GM21447 (cell line): ENCODE measurements at regions not wholly inside any gene's neighbourhood (a gene's known extent, or its start where the extent isn't known, plus 50 kb on each side); places are given as distances from the start of the nearest gene placed in this dataset.

ENCODE experiments used
- ATAC-seq: cut with Tn5 transposase; IDR thresholded peaks from one replicate; pipeline ENCODE4 v1.9.1; 2021; ENCODE audit not compliant: unreplicated experiment

DNA sequence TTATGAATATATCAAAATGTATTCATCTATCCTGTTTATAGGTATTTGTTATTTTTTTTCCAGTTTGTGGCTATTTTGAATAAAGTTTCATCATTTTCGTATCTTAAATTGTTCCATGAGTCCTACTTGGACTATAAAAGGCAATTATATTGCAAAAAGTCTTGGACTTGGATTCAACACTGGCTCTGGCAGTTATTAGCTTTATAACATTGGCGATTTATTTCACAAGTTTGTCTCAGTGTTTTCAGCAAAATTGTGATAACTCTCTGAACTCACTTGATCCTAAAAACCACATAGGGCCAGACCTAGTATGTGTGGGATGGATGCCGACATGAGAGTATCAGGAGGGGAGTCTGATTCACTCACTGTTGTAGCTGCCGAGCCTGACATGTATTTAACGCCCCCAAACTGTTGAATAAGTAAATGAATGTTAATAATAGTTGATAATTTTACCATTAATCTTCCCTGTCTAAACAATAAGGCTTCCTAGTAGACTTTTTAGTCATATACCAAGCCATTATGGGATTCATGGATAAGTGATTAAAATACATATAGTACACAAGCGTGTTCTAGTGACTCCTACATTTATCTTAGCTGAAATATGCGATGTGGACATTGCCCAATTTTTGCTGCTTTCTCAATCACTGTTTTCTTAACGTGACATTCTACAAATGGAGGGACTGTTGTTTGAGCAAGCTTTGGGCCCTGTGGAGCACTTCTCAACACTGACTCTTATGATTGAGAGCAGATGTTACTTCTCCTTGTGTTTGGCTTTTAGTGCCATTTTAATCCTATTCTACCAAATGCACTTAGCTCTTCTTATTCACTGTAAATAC, 907.6 kb downstream of the EPHA4 start:
- no peak for ATAC-seq

DNA sequence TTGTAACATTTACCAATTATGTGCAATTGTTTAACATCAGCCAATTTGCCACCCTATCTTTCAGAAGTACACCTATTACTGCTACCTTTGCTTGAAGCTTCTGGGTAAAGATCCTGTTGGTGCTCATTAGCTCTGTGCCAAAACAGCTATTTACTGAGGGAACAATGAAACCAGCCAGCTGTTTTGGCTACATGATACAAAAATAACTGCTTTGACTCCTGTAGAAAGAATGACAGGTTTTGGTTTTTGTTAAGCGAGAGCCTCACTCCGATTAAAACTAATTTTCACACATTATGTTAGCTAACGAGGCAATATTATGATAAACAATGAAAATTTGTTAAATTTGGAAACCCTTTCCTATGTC, 907.0 kb downstream of the EPHA4 start:
- ATAC-seq, result no peak

DNA sequence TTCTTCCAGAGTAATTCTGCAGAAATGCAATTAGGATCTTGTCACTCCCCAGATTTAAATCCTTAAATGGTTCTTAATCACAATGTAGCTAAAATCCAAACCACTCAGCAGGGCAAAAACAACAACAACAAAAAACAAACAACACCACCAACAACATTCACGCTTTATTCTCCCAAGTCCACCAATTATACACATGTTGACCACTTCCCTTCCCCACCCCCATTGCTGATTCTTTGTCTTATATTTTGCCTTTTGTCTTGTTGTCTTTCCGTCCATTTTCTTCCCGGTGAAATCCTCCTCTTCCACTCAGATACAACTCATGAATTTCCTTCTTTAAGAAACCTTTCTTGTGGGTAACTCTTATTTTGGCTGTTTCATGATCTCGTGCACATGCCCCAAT, 902.8 kb downstream of the EPHA4 start:
- no peak for ATAC-seq

DNA sequence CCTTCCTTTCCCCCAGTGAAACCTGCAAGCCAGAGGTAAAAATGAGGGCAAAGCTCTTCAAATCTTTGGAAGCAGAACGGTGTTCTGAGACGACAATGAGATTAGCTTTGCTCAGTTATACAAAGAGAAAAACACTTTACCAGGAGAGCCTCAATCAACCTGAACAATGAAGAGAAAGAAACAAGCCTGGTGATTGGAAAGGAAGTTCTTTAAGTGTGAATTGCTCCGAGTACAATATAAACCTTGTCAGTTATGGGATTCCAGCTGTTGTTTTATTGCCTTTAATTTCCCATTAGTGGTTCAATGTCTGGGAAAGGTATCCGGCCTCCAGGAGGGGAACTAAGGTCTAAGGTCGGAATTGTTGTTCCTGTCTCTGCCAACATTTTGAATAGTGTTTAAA, 901.6 kb downstream of the EPHA4 start:
- ATAC-seq, result no peak

DNA sequence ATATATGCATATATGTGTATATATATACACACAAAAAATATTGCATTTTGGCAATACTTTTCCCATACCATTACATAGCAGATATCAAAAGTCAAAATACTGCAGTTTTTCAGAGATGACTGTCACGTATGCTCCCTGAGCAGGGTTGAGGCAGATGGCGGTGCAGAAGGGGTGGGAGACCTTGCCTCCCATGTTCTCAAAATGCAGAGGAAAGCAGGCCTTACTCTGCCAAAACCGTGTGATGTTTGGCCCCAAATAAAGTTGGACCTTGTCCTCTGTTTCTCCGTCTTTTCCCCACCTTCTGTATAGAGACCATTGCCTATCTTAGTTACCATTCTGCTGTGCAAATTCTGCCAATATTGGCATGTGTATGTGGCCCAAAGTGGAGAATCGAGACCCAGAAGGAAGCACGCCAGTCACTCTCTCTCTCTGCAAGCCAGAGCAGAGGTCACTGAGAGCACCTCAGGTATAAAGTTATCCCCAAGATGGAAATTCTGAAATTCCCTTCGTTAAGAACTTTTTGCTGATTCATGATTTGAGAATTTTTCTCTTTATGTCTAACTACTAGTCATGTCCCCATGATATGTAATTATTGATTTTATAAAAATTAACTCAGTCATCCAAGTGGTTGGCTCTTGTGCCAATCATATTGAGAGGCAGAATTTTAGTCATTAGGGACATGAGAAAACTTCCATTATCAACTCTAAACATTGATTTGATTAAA, 898.8 kb downstream of the EPHA4 start:
- no peak for ATAC-seq

DNA sequence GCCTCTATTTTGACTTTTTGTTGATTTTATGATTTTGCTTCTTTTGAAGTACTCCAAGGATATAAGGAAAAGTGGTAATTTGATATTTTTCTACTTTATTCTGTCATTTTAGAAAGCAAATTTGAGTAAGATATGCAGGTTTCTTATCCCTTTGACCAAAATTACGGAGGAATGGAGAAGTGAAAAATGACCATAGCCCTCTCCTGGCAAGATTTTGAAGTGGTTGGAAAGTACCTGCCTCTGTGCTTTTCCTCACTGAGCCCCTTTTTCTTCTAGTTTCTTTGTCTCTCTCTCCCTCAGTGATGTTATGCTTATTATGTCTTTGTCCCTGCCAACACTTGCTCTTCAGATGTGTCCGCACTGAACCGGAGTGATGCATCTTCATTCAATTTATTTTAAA, 898.1 kb downstream of the EPHA4 start:
- ATAC-seq, result no peak

DNA sequence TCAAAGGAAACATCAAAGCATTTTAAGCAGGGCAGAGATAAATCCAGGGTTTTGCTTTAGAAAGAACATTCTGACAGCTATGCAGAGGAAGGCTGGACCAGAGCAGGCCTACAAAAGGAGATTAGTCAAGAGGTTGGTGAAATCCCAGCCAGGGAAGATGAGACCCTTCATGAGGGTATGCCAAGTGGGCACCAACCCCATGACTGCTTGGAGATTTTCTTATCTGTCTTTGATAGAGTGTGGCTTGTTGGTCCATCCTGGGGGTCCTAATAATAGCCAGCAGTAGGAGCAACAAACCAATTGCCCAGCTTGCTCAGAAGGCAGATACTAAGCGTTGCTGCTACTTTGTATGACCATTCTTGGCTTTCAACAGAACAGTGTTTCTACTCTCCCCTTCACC, 895.4 kb downstream of the EPHA4 start:
- ATAC-seq, result no peak

DNA sequence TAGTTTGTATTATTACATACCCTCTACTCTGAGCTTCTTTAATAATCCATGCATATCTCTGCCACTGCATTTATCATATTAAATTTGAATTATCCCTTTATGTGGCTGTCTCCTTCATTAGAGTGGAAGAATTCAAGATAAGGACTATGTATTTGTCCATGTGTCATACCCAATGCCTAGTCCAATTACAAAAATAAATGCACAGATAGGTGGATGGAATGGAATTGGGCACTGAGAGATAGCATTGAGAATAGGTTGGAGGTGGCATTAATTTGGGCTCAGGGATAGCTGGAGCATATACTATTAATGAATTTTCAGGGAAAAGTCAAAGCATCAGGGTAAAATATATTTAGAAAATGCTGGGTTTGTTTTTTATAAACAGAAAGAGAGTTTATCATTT, 893.2 kb downstream of the EPHA4 start:
- no peak for ATAC-seq

DNA sequence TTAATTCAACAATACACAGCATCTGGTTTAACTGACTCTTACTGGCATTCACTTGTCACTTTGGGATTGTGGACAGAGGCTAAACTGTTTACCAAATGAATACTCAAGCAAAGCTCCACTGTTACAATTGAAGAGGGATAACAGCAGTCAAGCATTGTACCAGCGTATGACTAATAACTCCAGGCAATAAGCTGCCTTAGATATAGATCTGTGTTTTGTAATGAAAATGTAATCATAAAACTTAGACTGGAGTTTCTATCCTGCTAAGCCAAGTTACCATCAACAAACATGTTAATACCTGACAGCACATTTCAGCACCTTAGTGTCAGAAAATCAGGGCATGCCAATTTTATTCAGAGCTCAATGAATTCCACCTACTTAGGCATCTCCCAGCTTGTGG, 889.5 kb downstream of the EPHA4 start:
- no peak for ATAC-seq

DNA sequence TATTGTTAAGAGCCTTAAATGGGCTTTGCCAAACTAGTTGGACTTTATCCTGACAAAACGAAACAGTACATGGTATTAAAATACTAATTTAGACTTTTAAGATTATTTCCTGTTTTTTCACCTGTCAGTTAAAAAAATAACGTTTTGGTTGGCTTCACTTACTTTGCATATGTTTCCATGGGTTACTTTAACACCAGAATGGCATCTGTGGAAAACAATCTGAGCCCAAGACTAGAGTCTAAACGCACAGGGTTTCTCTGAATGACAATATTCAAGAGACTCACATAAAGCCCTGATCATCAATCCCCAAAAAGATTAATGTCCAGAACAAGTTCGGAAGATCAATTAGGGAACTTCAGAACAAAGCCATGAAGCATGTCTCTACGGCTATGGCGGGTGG, 888.0 kb downstream of the EPHA4 start:
- ATAC-seq, result no peak

DNA sequence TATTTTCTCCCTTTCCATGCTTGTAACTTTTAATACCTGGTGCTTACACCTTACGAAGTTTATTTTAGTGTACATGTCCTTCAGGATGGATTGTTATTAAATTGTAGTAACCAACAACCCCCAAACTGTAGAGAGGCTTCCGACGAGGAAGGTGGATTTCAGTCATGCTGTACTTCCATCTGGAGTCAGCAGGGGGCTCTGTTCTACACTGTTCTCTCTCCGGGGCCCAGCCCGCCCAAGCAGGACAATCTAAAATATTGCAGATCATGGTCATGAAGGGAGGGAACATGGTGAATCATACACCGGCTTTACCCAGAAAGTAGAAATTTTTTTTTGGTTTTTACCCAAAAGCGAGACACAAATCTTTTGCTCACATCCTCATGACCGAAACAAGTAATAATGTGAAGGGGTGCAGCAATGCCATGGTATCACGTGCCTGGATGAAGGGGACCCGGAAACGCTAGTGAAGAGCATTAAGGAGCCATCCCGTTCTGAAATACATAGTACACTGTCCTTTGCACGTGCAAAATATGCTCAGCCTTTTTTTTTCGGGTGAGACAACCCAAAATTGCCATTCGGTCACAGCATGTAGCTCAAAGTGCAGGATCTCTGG, 884.8 kb downstream of the EPHA4 start:
- peak; percentile 93 for ATAC-seq

DNA sequence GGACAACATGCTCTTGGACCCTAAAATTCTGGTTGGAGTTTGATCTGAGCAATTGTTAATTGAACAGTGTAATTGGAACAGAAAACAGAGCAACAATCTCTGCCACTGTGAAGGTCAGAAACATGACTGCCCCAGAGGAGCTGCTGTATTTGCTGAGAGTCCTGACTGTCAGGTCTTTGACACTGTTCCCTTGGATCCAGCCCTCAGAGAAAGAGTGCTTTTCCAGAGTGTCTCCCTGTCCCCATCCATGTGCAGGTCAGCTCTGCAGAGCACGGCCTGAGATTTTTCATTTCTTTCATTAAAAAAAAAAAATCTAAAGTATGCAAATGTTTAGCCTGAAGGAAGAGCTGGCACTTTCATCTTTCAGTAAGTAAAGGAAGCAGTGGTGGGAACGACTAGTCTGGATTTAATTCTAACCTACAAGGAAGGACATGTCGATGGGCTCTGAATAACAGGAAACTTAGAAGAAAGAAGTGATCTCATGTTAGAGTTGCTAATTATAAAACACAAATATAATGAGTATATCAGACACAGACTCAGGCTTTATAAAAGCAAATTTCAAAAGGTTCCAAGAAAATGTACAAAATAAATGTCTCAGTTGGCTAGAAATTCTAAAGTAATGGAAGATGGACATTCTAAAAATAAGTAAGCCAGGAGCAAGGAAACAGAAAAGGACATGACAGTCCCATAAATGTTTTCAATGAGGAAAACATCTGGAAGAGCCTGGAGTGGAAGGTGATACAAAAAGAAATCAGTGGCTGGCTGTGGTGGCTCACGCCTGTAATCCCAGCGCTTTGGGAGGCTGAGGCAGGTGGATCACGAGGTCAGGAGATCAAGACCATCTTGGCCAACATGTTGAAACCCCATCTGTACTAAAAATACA, 876.5 kb downstream of the EPHA4 start:
- ATAC-seq, result no peak

DNA sequence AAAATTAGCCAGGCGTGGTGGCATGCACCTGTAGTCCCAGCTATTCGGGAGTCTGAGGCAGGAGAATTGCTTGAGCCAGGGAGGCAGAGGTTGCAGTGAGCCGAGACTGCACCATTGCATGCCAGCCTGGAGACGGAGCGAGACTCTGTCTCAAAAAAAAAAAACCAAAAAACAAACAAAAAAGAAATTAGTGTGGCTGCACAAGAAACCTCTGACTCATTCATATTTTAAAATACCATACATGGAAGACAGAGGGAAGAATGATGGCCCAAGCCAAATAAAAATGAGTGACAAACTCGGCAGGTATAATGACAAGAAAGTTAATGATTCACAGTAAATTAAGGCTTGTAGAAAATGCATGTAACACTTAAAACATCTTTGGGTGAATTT, 875.8 kb downstream of the EPHA4 start:
- ATAC-seq, result no peak

DNA sequence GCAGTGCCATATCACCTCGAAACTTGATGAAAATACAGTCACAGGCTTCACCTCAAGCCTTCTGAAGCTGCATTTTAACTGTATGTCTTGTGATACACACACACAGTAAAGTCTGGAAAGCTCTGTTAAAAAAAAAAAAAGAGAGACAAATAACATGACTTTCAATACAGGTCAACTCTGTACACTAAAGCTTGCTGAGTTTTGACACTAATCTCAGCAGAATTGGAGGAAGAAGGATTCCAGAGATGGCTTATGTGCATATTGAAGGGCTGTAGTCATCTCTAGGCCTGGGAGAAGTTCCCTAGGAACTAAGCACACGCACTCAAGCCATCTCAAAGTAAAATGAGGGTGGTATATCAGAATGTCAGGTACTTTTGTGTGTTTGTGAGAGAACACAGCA, 875.1 kb downstream of the EPHA4 start:
- no peak for ATAC-seq

DNA sequence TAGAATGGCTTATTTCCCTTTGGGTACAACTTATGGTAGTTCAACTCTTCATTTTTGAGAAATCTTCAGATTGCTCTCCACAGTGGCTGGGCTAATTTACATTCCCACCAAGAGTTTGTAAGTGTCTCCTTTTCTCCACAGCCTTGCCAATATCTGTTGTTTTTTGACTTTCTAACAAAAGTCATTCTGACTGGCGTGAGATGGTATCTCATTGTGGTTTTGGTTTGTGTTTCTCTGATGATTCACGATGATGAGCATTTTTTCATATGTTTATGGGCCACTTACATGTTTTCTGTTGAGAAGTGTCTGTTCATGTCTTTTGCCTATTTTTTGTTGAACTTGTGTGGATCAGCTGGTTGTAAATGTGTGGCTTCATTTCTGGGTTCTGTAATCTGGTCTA, 871.0 kb downstream of the EPHA4 start:
- ATAC-seq, result no peak

DNA sequence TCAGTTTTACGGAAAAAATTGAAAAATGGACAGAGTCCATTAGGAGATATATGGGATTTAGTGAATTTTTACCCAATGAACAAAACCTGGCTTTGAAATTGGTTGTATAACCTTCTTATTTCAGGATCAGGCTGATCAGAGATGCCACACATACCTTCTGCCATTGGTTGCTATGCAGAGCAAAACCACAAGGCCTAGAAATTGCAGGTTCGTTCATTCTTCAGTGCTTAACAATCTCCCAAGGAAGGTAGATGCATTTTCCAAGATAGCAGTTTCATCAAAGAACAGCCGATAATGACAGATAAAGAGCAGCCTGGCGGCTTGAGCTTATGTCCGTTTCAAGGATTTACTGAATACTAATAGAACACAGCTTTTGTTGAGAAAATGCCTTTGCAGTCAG, 868.8 kb downstream of the EPHA4 start:
- no peak for ATAC-seq

DNA sequence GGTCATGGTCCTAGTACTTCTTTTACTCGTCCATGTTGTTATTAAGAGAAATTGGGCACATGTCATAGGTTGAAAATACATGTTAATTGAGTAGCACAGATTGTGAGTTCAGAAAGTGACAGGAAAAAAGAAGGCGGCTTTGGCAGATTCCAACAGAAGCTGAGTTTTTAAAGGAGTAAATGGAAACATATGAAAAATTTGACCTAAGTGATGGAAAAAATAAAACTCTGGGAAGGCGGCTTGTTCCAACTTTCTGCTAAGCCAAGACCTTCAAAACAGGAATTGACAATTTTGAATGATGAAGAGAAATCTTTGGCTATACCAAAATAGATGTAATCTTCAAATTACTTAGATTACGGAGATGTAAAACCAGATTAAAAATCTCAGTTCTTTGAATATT, 868.0 kb downstream of the EPHA4 start:
- no peak for ATAC-seq

DNA sequence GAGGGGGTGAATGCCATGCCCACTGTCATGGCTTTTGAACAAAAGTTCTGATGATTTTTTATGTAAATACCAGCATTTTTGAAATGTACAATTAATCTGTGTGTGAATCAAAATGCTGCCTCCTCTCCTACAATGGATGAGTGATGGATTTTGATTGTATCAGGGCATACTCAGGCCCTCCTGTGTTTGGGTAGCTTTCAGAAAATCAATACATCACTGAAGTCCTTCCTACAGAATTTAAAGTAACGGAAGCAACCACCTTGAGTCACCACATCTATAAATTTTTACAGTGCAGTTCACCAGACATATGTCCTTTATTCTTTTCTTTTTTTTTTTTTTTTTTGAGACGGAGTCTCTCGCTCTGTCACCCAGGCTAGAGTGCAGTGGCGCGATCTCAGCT, 867.3 kb downstream of the EPHA4 start:
- no peak for ATAC-seq

DNA sequence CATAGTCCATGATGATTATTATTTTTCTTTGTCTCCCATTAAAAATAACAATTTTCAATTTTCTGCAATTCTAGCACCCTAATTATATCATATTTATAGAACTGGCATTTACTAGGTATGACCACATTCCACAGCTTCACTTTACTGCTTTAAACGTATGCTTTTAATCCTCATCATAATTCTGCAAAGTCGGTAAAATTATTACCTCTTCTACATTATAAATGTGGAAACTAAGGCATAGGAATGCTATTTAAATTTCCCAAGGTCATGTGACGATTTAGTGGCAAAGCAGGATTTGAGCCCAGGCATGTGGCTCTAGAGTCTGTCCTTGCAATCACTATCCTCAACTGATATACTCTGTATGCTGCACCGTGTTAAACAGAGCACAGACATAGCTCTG, 866.4 kb downstream of the EPHA4 start:
- ATAC-seq, result no peak

DNA sequence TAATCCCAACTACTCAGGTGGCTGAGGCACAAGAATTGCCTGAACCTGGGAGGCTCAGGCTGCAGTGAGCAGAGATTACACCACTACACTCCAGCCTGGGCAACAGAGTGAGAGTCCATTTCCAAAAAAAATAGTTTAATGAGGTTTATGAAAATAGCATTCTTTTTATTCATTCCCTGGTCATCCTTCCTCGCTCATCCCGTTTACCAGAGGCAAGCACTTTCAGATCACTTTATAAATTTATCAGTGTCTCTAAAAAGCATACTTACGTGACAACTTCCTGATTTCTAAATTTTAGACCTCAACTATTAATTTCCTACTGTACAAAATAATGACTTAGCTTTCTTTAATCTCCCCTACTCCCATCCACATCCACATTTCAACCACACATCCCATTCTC, 864.8 kb downstream of the EPHA4 start:
- ATAC-seq, result no peak

DNA sequence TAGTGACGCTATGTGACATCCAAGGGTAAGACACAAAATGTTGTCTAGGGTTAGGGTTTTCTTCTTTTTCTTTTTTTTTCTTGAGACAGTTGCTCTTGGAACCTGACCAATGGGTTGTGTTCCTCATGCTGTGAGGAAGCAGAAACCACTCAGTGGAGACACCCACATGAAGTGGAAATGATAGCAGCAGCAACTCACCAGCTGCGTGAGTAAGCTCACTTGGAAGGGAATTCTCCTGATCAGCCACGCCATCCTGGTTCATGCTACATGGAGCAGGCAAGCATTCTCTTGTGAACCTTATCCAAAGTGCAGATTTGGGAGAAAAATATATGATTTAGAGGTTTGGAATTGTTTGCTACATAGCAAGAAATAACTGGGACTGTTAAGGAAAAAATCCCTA, 863.7 kb downstream of the EPHA4 start:
- no peak for ATAC-seq
